ENCODE measurements at regions not wholly inside any gene's neighbourhood (a gene's known extent, or its start where the extent isn't known, plus 50 kb on each side); places are given as distances from the start of the nearest gene placed in this dataset.

DNA sequence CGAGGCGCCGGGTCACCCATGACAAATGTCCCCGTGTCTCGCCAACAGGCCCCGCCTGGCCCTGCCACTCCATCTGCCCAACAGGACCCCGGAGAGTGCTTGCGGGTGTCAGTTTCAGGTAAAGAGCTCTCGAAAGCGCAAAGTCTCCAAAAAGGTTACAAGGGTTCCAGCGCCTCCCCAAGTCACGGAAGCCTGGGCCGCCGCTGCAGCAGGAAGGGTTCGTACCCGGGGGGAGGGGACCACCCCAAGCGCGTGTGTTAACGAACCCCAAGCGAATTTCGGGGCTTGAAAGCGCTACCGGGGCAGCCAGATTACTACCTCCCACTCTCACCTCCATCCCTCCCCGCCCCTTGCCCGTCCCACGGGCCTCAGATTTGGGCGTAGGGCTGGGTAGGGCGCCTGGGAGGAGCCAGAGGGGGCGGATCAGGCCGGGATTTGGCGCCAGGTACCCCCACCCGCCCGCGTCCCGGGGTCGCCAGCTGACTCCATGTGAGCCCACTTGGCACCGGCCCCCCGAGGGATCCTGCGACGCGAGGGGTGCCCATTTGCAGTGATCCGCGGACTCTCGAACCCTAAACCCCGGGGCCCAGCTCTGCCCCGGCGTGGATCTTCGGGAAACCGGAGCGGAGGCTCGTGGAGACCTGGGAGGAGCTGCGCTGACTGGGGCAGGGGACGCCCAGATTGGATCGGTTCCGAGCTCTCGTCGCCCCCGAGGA is 85.9 kb downstream of the NR2F2 start:
- TF ChIP-seq, protein P1, sequence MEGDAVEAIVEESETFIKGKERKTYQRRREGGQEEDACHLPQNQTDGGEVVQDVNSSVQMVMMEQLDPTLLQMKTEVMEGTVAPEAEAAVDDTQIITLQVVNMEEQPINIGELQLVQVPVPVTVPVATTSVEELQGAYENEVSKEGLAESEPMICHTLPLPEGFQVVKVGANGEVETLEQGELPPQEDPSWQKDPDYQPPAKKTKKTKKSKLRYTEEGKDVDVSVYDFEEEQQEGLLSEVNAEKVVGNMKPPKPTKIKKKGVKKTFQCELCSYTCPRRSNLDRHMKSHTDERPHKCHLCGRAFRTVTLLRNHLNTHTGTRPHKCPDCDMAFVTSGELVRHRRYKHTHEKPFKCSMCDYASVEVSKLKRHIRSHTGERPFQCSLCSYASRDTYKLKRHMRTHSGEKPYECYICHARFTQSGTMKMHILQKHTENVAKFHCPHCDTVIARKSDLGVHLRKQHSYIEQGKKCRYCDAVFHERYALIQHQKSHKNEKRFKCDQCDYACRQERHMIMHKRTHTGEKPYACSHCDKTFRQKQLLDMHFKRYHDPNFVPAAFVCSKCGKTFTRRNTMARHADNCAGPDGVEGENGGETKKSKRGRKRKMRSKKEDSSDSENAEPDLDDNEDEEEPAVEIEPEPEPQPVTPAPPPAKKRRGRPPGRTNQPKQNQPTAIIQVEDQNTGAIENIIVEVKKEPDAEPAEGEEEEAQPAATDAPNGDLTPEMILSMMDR (conservative IDR thresholded peaks at IDR 0.05 in 1 of 2, IDR thresholded peaks at IDR 0.05 in 1 of 2; ENCODE audit: low read depth in 1 of 2, low read length in 2 of 2) = no peak
- no peak for TF ChIP-seq EZH2 (IDR thresholded peaks at IDR 0.05; ENCODE audit: low read length, missing control alignments)

All from fibroblast of lung (primary cell).